Skin of body (tissue), 2 donors: ENCODE measurements at regions not wholly inside any gene's neighbourhood (a gene's known extent, or its start where the extent isn't known, plus 50 kb on each side); places are given as distances from the start of the nearest gene placed in this dataset. TPM values are rescaled to one million over a fixed set of nuclear protein-coding genes. Genes with fewer than 3 reads are reported as not detected.

Source experiments
- DNase-seq: peaks from one replicate; lab custom pipeline; 2025; lab: John Stamatoyannopoulos, UW
- small RNA-seq: library from RNA; depleted of rRNA; stranded (forward); fragments of <200 nt; gene quantifications from one replicate; pipeline ENCODE3, GENCODE V24; 2014; ENCODE audit warnings: low replicate concordance

- no peak for DNase-seq
Observed at GRCh38 chr5:1946122-1946677, 63.5 kb upstream of the IRX4 start.

GRCh38 chr5:1945606-1946005 lies 62.9 kb upstream of the IRX4 start:
- DNase-seq = no peak

GRCh38 chr5:1944408-1944807 lies 61.7 kb upstream of the IRX4 start:
- DNase-seq = no peak

GRCh38 chr5:1943481-1943880 lies 60.8 kb upstream of the IRX4 start:
- DNase-seq = no peak

GRCh38 chr5:1942630-1943029 lies 59.9 kb upstream of the IRX4 start:
- no peak for DNase-seq

- DNase-seq = no peak
Observed at GRCh38 chr5:1942158-1942557, 59.4 kb upstream of the IRX4 start.

GRCh38 chr5:1939256-1939655 lies 56.5 kb upstream of the IRX4 start:
- no peak for DNase-seq

- DNase-seq = no peak
Observed at GRCh38 chr5:1938310-1939000, 55.7 kb upstream of the IRX4 start.

- no peak for DNase-seq
Observed at GRCh38 chr5:1937590-1937989, 54.9 kb upstream of the IRX4 start.

GRCh38 chr5:1936901-1937300 lies 54.2 kb upstream of the IRX4 start:
- DNase-seq = no peak

- no peak for DNase-seq
Observed at GRCh38 chr5:1936413-1936812, 53.7 kb upstream of the IRX4 start.

- no peak for DNase-seq
Observed at GRCh38 chr5:1934801-1935429, 52.2 kb upstream of the IRX4 start.

GRCh38 chr5:1934056-1934394 lies 51.3 kb upstream of the IRX4 start:
- no peak for DNase-seq

- no peak for DNase-seq
Observed at GRCh38 chr5:1933364-1934055, 50.8 kb upstream of the IRX4 start.

Small RNA genes lying in the stretch of these regions (small RNA-seq; reads per million reads assigned to genes)
- gene AC092266.1 = not detected
- gene RF00019 = not detected
